A673 (cell line): ENCODE measurements at regions not wholly inside any gene's neighbourhood (a gene's known extent, or its start where the extent isn't known, plus 50 kb on each side); places are given as distances from the start of the nearest gene placed in this dataset.

Experiments used
- BruUV-seq: library from RNA; stranded (reverse); fragments of 400-500 nt; replicated peaks from 2 replicates; lab custom pipeline; 2021; lab: Mats Ljungman, UMichigan
- CTCF ChIA-PET: fragments of 300-600 bp; sonication (Branson Sonifier 250); formaldehyde crosslinking; loops from one replicate; lab custom pipeline; 2022; ENCODE audit warnings: antibody characterized with exemption; lab: Charles Lee
- POLR2A ChIA-PET: fragments of 300-600 bp; sonication (Branson Sonifier 250); formaldehyde crosslinking; loops from one replicate; lab custom pipeline; 2022; ENCODE audit warnings: antibody characterized with exemption; ENCODE audit not compliant: low non-redundant PET; lab: Charles Lee
- DNase-seq: peaks from one replicate; pipeline ENCODE4 v3.0.0-alpha.2; 2015; ENCODE audit warnings: low spot score
- H3K27ac ChIP-seq: fragments of 200-600 bp; sonication (generic); 2 replicates; pipeline ENCODE4 v1.5.1; 2016; ENCODE audit warnings: mixed run types, low read depth, mild to moderate bottlenecking, mixed read lengths, antibody characterized with exemption, low read length; ENCODE audit not compliant: poor library complexity, severe bottlenecking
- H3K27me3 ChIP-seq: fragments of 200-600 bp; sonication (generic); replicated peaks from 2 replicates; pipeline ENCODE4 v1.6.1; 2017; ENCODE audit warnings: mixed run types, low read depth, mild to moderate bottlenecking, mixed read lengths, antibody characterized with exemption, low read length; ENCODE audit not compliant: insufficient read depth, poor library complexity
- H3K36me3 ChIP-seq: fragments of 200-600 bp; sonication (generic); 2 replicates; pipeline ENCODE4 v1.6.1; 2016; ENCODE audit warnings: mixed run types, mild to moderate bottlenecking, mixed read lengths, antibody characterized with exemption, low read length; ENCODE audit not compliant: insufficient read depth, poor library complexity, severe bottlenecking
- H3K4me1 ChIP-seq: fragments of 200-600 bp; sonication (generic); 2 replicates; pipeline ENCODE4 v1.6.1; 2017; ENCODE audit warnings: mixed run types, mild to moderate bottlenecking, mixed read lengths, antibody characterized with exemption, low read length; ENCODE audit not compliant: insufficient read depth, poor library complexity, severe bottlenecking
- H3K4me3 ChIP-seq: fragments of 200-600 bp; sonication (generic); 2 replicates; pipeline ENCODE4 v1.5.1; 2016; ENCODE audit warnings: low read depth, mixed run types, mild to moderate bottlenecking, mixed read lengths, low read length; ENCODE audit not compliant: poor library complexity, severe bottlenecking
- H3K9me3 ChIP-seq: fragments of 200-600 bp; sonication (generic); 2 replicates; pipeline ENCODE4 v1.6.1; 2016; ENCODE audit warnings: mixed run types, low read depth, mild to moderate bottlenecking, mixed read lengths, antibody characterized with exemption, low read length; ENCODE audit not compliant: poor library complexity, severe bottlenecking
- EZH2 ChIP-seq: fragments of 200-600 bp; sonication (generic); IDR thresholded peaks from 2 replicates; pipeline ENCODE4 v1.6.1; 2017; ENCODE audit warnings: borderline replicate concordance, low read depth, mild to moderate bottlenecking, mixed read lengths, antibody characterized with exemption, low read length; ENCODE audit not compliant: poor library complexity, severe bottlenecking
- intact Hi-C: fragments of 100-400 bp; cut with micrococcal nuclease; formaldehyde crosslinking; loops from one replicate; pipeline ENCODE4 v1.10.0; 2022; ENCODE audit not compliant: unreplicated experiment
- TF ChIP-seq, protein P1 (sequence below): fragments of 300-800, 200-600 bp; sonication (generic); conservative IDR thresholded peaks from 2 replicates; pipeline ENCODE4 v1.5.1; 2017; ENCODE audit warnings: low read depth, mild to moderate bottlenecking, antibody characterized with exemption, low read length, moderate library complexity, mixed read lengths

DNA sequence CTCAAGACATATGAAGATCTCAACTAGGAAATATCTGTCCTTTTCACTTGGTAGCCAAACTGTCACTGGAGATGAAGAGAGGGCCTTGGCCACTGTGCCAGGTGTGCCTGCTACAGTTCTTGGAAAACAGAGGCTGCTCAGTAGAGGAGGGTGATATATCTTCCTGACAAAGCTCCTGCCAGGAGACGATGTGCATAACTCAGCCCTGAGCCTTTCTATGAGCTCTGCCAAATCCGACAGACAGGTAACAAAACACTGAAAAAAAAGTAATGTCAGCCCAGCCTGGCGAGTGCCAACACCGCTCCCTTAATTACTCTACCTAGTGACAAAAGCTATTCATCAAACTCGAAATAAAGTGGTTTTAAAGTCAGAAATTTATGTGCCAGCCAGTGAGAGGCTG, 123.2 kb downstream of the MFSD1 start:
- TF ChIP-seq EZH2, result no peak
- TF ChIP-seq, protein P1, sequence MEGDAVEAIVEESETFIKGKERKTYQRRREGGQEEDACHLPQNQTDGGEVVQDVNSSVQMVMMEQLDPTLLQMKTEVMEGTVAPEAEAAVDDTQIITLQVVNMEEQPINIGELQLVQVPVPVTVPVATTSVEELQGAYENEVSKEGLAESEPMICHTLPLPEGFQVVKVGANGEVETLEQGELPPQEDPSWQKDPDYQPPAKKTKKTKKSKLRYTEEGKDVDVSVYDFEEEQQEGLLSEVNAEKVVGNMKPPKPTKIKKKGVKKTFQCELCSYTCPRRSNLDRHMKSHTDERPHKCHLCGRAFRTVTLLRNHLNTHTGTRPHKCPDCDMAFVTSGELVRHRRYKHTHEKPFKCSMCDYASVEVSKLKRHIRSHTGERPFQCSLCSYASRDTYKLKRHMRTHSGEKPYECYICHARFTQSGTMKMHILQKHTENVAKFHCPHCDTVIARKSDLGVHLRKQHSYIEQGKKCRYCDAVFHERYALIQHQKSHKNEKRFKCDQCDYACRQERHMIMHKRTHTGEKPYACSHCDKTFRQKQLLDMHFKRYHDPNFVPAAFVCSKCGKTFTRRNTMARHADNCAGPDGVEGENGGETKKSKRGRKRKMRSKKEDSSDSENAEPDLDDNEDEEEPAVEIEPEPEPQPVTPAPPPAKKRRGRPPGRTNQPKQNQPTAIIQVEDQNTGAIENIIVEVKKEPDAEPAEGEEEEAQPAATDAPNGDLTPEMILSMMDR, result no peak
- intact Hi-C loops, result no loop called here
- no peaks in the 10 kb centered on the region for H3K36me3 ChIP-seq
- no peak overlapping the region for H3K27ac ChIP-seq
- CTCF ChIA-PET, result no interaction called here
- H3K9me3 ChIP-seq, result no peaks in the 10 kb centered on the region
- no peaks in the 10 kb centered on the region for H3K4me1 ChIP-seq
- POLR2A ChIA-PET, result no interaction called here
- H3K4me3 ChIP-seq, result no peak overlapping the region
- no TSS peak for BruUV-seq
- no peaks in the 10 kb centered on the region for H3K27me3 ChIP-seq
- no peak for DNase-seq

DNA sequence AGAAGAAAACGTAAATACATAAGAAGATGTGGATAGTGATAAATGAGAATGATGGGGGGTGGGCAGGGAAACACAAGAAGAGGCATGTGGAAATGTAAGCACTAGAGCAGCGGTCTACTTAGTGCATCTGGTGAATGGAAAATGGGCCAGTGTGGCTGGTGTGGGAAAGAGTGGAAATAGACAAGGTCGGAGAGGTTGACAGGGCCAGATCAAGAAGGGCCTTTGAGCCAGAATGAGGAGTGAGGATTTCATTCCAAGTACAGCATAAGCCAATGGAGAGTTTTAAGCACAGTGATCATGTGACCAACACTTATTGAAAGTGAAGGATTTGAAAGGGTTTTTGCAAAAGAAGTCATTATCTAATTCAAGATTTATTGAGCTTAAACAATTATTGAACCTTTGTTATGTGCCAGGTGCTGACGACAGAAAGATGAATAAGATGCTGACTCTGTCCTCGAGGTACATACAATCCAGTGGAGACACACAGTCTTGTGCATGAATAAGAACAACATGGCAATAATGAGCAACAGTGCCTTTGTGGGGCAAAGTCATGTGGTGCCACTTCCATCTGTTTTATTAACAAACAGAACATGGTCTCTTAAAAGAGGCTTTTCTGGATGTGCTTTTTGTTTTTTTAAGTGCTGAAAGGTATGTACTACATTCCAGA, 124.1 kb downstream of the MFSD1 start:
- no peaks in the 10 kb centered on the region for H3K27me3 ChIP-seq
- POLR2A ChIA-PET, result no interaction called here
- intact Hi-C loops, result no loop called here

DNA sequence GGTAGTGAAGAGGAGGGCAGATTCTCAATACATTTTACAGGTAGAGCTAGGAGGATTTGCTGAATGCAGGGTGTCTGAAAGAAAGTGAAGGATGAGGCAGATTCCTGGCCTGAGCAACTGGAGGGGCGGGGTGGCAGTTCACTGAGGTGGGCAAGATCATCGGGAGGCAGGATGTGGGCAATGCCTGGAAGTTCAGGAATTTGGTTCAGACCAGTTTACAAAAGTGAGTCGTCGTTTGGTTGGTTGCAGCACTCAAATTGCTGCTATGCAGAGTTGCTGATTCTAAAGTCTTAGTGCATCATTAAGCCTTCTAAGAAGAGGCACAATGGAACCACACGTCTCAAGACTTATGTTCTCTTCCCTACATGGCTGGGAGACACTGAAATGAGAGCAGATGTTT, 134.0 kb downstream of the MFSD1 start:
- CTCF ChIA-PET, result no interaction called here
- no peak overlapping the region for H3K27ac ChIP-seq
- no peaks in the 10 kb centered on the region for H3K36me3 ChIP-seq
- DNase-seq, result no peak
- no peak for TF ChIP-seq EZH2
- TF ChIP-seq, protein P1, result no peak
- H3K4me1 ChIP-seq, result no peaks in the 10 kb centered on the region
- H3K9me3 ChIP-seq, result no peaks in the 10 kb centered on the region
- no peak overlapping the region for H3K4me3 ChIP-seq
- no TSS peak for BruUV-seq
- intact Hi-C loops, result no loop called here
- no peaks in the 10 kb centered on the region for H3K27me3 ChIP-seq
- POLR2A ChIA-PET, result no interaction called here

More for the DNA sequence above, 124.1 kb downstream of the MFSD1 start:
- no peaks in the 10 kb centered on the region for H3K36me3 ChIP-seq
- TF ChIP-seq, protein P1, result no peak
- DNase-seq, result no peak
- BruUV-seq, result no TSS peak
- no peak overlapping the region for H3K27ac ChIP-seq
- H3K9me3 ChIP-seq, result no peaks in the 10 kb centered on the region
- H3K4me1 ChIP-seq, result no peaks in the 10 kb centered on the region
- CTCF ChIA-PET, result no interaction called here
- no peak overlapping the region for H3K4me3 ChIP-seq
